Parathyroid adenoma (tissue), 2 donors: ENCODE measurements at regions not wholly inside any gene's neighbourhood (a gene's known extent, or its start where the extent isn't known, plus 50 kb on each side); places are given as distances from the start of the nearest gene placed in this dataset.
A peak's percentile ranks its signal among the peaks of the same experiment; 100 is the strongest.

ENCODE experiments used
- H2AFZ ChIP-seq: fragments of 300-600 bp; sonication (generic); one replicate; pipeline ENCODE4 v1.7.0; 2017; ENCODE audit warnings: antibody characterized with exemption, mild to moderate bottlenecking
- H3K27ac ChIP-seq: fragments of 300-600 bp; sonication (generic); one replicate; pipeline ENCODE4 v1.7.0; 2017
- H3K27me3 ChIP-seq: fragments of 300-600 bp; sonication (generic); one replicate; pipeline ENCODE4 v1.7.0; 2017; ENCODE audit warnings: low read length; ENCODE audit not compliant: control insufficient read depth, insufficient read depth
- H3K36me3 ChIP-seq: fragments of 300-600 bp; sonication (generic); one replicate; pipeline ENCODE4 v1.7.0; 2017; ENCODE audit warnings: low read length; ENCODE audit not compliant: control insufficient read depth, insufficient read depth
- H3K4me1 ChIP-seq: fragments of 300-600 bp; sonication (generic); one replicate; pipeline ENCODE4 v1.7.0; 2017; ENCODE audit warnings: control low read depth
- H3K4me2 ChIP-seq: fragments of 300-600 bp; sonication (generic); one replicate; pipeline ENCODE4 v1.7.0; 2017; ENCODE audit warnings: low read length
- H3K4me3 ChIP-seq: fragments of 300-600 bp; sonication (generic); one replicate; pipeline ENCODE4 v1.7.0; 2017; ENCODE audit warnings: low read depth, low read length
- H3K79me2 ChIP-seq: fragments of 300-600 bp; sonication (generic); one replicate; pipeline ENCODE4 v1.7.0; 2017; ENCODE audit warnings: control low read depth
- H3K9ac ChIP-seq: fragments of 300-600 bp; sonication (generic); one replicate; pipeline ENCODE4 v1.7.0; 2017; ENCODE audit warnings: mild to moderate bottlenecking
- H3K9me3 ChIP-seq: fragments of 300-600 bp; sonication (generic); one replicate; pipeline ENCODE4 v1.7.0; 2017; ENCODE audit warnings: low read length; ENCODE audit not compliant: control insufficient read depth
- CTCF ChIP-seq: fragments of 300-600 bp; sonication (generic); IDR thresholded peaks from one replicate; pipeline ENCODE4 v1.7.0; 2017; ENCODE audit warnings: antibody characterized with exemption, mild to moderate bottlenecking
- donor health status: primary hyperparathyroidism.

DNA sequence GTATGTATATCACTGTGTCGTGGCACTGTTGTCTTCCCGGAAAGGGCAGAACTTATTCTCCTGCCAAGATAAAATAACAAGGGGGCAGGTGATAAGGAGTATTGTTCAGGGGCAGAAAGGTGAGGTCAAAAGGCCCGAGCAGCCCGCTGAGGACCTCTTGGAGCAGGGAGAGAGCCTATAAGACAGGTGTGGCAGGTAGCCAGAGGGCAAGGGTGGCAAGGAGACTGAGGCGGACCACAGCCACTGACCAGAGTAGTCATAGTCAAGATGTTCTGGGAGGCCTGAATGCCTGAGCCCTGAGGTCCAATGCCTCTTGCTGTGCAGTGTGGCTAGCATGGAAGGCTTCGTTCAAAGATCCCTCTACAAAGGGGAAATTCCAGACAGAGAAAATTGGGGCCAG is 172.3 kb upstream of the CHRNA7 start:
- Histone ChIP-seq H3K27ac (no peak overlapping the region), H3K9me3 (no peaks in the 10 kb centered on the region), H3K4me2 (no peak overlapping the region), H3K36me3 (no peaks in the 10 kb centered on the region), H3K79me2 (peaks cover 9% of the 10 kb centered on the region), H3K27me3 (no peaks in the 10 kb centered on the region), H3K9ac (no peak overlapping the region), H3K4me1 (no peaks in the 10 kb centered on the region), H2AFZ (no peak overlapping the region), H3K4me3 (no peak overlapping the region)
- no peak for TF ChIP-seq CTCF

- TF ChIP-seq CTCF, result no peak
- no peak overlapping the region for H3K9ac ChIP-seq
Observed at GRCh38 chr15:31866248-31866647, 164.1 kb upstream of the CHRNA7 start.

DNA sequence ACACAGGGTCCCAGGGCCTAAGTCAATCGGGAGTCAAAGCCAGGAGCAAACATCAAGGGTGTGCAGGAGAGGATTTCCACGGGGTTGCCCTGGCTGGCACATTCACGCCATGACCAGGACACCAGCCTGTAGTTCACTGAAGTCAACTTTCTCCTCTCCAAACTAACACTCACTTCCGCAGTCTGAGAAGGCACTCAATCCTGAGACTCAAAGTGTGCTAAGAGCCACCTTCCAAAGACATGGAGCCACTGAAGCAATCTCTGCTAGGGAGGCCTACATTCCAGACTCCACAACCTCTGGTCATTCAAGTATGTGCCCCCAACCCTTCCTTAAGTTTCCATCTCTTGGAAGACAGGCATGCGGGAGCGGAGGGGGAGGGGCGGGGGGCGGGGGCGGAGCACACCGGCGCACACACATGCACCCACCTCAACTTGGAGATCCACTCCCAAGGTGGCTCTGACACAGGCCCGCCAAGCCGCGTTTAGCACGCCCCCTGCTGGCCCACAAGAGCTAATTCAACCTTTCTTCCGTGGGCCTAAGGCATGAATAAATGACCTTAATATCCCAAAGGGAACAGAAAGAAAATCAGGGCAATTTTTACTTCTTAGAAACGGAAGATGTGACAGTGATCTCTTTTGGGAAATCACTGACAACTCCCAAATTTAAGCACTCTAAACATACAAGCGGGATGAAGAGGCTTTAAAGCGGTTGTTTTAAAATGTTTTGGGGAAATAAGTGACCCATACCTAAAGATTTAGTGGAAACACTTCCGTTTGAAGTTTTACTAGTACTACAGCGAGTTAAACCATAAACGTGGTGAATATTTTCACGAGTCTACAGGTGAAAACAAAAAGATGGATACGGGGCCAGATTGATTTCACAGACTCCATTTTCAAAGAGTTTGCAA is 162.5 kb upstream of the CHRNA7 start:
- H2AFZ ChIP-seq, result no peak overlapping the region
- no peak overlapping the region for H3K27ac ChIP-seq
- H3K4me3 ChIP-seq, result no peak overlapping the region
- no peak overlapping the region for H3K9ac ChIP-seq
- H3K4me2 ChIP-seq, result no peak overlapping the region
- H3K9me3 ChIP-seq, result no peaks in the 10 kb centered on the region
- peak; percentile 62 for TF ChIP-seq CTCF
- H3K4me1 ChIP-seq, result peaks cover 2% of the 10 kb centered on the region
- no peaks in the 10 kb centered on the region for H3K36me3 ChIP-seq
- H3K27me3 ChIP-seq, result no peaks in the 10 kb centered on the region
- peaks cover 8% of the 10 kb centered on the region for H3K79me2 ChIP-seq

More at GRCh38 chr15:31866248-31866647, 164.1 kb upstream of the CHRNA7 start:
- H3K9me3 ChIP-seq, result no peaks in the 10 kb centered on the region
- no peak overlapping the region for H2AFZ ChIP-seq
- H3K36me3 ChIP-seq, result no peaks in the 10 kb centered on the region
- peaks cover 11% of the 10 kb centered on the region for H3K79me2 ChIP-seq
- H3K27me3 ChIP-seq, result no peaks in the 10 kb centered on the region
- no peak overlapping the region for H3K4me2 ChIP-seq
- peaks cover 2% of the 10 kb centered on the region for H3K4me1 ChIP-seq
- no peak overlapping the region for H3K4me3 ChIP-seq
- H3K27ac ChIP-seq, result no peak overlapping the region

DNA sequence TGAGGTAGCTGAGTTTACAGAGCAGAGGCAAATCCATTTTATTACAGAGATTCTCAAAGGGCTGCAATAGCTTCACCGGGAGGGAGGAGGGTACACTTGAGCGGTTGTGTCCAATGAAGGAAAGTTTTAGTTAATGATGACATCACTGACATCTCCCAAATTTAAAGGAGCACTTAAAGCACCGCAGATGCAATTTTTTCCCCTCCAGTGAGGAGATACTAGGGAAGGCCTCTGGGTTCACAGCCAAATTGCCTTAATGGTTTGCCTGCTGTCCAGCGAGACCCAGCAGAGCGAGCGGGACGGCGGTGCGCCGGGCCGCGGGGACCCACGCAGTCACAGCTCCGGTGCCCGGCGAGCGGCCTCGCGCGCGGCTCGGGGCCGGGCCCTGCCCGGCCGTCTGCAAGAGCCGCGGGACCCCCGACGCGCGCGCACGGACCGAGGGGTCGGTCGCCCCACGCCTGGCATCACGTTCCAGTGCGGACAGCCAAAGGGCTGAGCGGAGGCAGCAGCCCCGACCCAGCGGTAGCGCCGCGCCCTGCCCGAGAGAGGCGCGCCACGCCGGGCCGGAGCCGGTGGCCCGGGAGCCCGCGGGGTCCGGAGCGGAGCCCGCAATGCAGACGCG is 160.5 kb upstream of the CHRNA7 start:
- Histone ChIP-seq H3K9me3 (no peaks in the 10 kb centered on the region), H3K36me3 (no peaks in the 10 kb centered on the region), H3K9ac (no peak overlapping the region), H3K4me1 (peaks cover 2% of the 10 kb centered on the region), H3K4me2 (peak overlapping the region; percentile 63), H2AFZ (peak overlapping the region; percentile 58), H3K27me3 (no peaks in the 10 kb centered on the region), H3K79me2 (peaks cover 8% of the 10 kb centered on the region), H3K4me3 (peak overlapping the region; percentile 46), H3K27ac (no peak overlapping the region)
- TF ChIP-seq CTCF, result no peak
